ENCODE measurements at regions not wholly inside any gene's neighbourhood (a gene's known extent, or its start where the extent isn't known, plus 50 kb on each side); places are given as distances from the start of the nearest gene placed in this dataset.

GRCh38 chr1:30258876-30259275 is 464.5 kb downstream of the MATN1 start:
- DNase-seq (ENCODE audit: low read depth in 2 of 3, low spot score in 1 of 3), result no peak

GRCh38 chr1:30258471-30258870 is 464.9 kb downstream of the MATN1 start:
- no peak for DNase-seq (ENCODE audit: low read depth in 2 of 3, low spot score in 1 of 3)

- no peak for DNase-seq (ENCODE audit: low read depth in 2 of 3, low spot score in 1 of 3)
These were observed 465.5 kb downstream of the MATN1 start for GRCh38 chr1:30257742-30258380.

GRCh38 chr1:30257322-30257721 is 466.1 kb downstream of the MATN1 start:
- DNase-seq (ENCODE audit: low read depth in 2 of 3, low spot score in 1 of 3), result no peak

- DNase-seq (ENCODE audit: low read depth in 2 of 3, low spot score in 1 of 3), result no peak
These were observed 466.5 kb downstream of the MATN1 start for GRCh38 chr1:30256911-30257310.

- DNase-seq (ENCODE audit: low read depth in 2 of 3, low spot score in 1 of 3), result no peak
These were observed 468.2 kb downstream of the MATN1 start for GRCh38 chr1:30255111-30255724.

- DNase-seq (ENCODE audit: low read depth in 2 of 3, low spot score in 1 of 3), result no peak
These were observed 469.5 kb downstream of the MATN1 start for GRCh38 chr1:30253807-30254440.

- no peak for DNase-seq (ENCODE audit: low read depth in 2 of 3, low spot score in 1 of 3)
These were observed 470.0 kb downstream of the MATN1 start for GRCh38 chr1:30253361-30253760.

GRCh38 chr1:30250984-30251850 is 472.2 kb downstream of the MATN1 start:
- DNase-seq (ENCODE audit: low read depth in 2 of 3, low spot score in 1 of 3), result no peak

- no peak for DNase-seq (ENCODE audit: low read depth in 2 of 3, low spot score in 1 of 3)
These were observed 472.9 kb downstream of the MATN1 start for GRCh38 chr1:30250338-30250983.

- DNase-seq (ENCODE audit: low read depth in 2 of 3, low spot score in 1 of 3), result no peak
These were observed 473.7 kb downstream of the MATN1 start for GRCh38 chr1:30249446-30250337.

- DNase-seq (ENCODE audit: low read depth in 2 of 3, low spot score in 1 of 3), result no peak
These were observed 474.6 kb downstream of the MATN1 start for GRCh38 chr1:30248774-30249173.

- DNase-seq (ENCODE audit: low read depth in 2 of 3, low spot score in 1 of 3), result no peak
These were observed 475.0 kb downstream of the MATN1 start for GRCh38 chr1:30248373-30248772.

- DNase-seq (ENCODE audit: low read depth in 2 of 3, low spot score in 1 of 3), result no peak
These were observed 478.6 kb downstream of the MATN1 start for GRCh38 chr1:30244801-30245200.

- DNase-seq (ENCODE audit: low read depth in 2 of 3, low spot score in 1 of 3), result no peak
These were observed 480.5 kb downstream of the MATN1 start for GRCh38 chr1:30242722-30243457.

- no peak for DNase-seq (ENCODE audit: low read depth in 2 of 3, low spot score in 1 of 3)
These were observed 481.2 kb downstream of the MATN1 start for GRCh38 chr1:30242168-30242567.

- DNase-seq (ENCODE audit: low read depth in 2 of 3, low spot score in 1 of 3), result no peak
These were observed 481.7 kb downstream of the MATN1 start for GRCh38 chr1:30241681-30242080.

- no peak for DNase-seq (ENCODE audit: low read depth in 2 of 3, low spot score in 1 of 3)
These were observed 489.3 kb downstream of the MATN1 start for GRCh38 chr1:30234091-30234490.

- peak; percentile 2 to 12 (median 6) for DNase-seq (ENCODE audit: low read depth in 2 of 3, low spot score in 1 of 3)
These were observed 491.0 kb downstream of the MATN1 start for GRCh38 chr1:30232288-30232899.

Measured in stimulated activated CD4-positive, alpha-beta T cell treated with anti-CD3 and anti-CD28 coated beads, Interleukin-12 subunit alpha, Interleukin-12 subunit beta, amount 100 ng/mL, for 48 hours (primary cell).